ENCODE measurements at regions not wholly inside any gene's neighbourhood (a gene's known extent, or its start where the extent isn't known, plus 50 kb on each side); places are given as distances from the start of the nearest gene placed in this dataset.

DNA sequence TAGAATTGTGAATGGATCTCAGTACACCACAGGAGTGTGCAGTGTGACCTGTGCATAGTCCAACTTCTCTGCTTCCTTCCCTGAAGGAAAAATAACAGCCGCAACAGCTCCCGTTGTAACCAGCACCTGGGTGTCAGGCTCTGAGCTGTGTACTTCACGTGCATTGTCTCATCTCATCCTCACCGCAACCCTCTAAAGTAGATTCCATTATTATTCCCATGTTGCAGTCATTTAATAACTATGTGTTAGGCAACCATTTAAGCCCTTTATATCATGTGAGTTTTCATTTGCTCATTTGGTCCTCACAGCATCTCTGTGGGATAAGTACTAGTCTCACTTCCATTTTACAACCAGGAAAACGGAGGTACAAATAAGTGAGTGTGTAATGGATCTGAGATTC lies 247.0 kb upstream of the MAF start:
- no peak for DNase-seq
- Histone ChIP-seq H3K27me3 (no peaks in the 10 kb centered on the region), H3K4me1 (no peaks in the 10 kb centered on the region), H3K9me3 (peaks cover 0 to 5% (median 0%) of the 10 kb centered on the region in 12 donors), H3K27ac (no peak overlapping the region), H3K4me3 (no peak overlapping the region), H3K36me3 (no peaks in the 10 kb centered on the region)
- 79 to 99% (median 86%) methylated on average over 5 of the region's 5 CpGs for WGBS, 4 donors
- intact Hi-C loops (cut with DNase I), result no loop called here
- TF ChIP-seq, protein P1, sequence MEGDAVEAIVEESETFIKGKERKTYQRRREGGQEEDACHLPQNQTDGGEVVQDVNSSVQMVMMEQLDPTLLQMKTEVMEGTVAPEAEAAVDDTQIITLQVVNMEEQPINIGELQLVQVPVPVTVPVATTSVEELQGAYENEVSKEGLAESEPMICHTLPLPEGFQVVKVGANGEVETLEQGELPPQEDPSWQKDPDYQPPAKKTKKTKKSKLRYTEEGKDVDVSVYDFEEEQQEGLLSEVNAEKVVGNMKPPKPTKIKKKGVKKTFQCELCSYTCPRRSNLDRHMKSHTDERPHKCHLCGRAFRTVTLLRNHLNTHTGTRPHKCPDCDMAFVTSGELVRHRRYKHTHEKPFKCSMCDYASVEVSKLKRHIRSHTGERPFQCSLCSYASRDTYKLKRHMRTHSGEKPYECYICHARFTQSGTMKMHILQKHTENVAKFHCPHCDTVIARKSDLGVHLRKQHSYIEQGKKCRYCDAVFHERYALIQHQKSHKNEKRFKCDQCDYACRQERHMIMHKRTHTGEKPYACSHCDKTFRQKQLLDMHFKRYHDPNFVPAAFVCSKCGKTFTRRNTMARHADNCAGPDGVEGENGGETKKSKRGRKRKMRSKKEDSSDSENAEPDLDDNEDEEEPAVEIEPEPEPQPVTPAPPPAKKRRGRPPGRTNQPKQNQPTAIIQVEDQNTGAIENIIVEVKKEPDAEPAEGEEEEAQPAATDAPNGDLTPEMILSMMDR (IDR thresholded peaks at IDR 0.05), result no peak
- no peak for ATAC-seq

DNA sequence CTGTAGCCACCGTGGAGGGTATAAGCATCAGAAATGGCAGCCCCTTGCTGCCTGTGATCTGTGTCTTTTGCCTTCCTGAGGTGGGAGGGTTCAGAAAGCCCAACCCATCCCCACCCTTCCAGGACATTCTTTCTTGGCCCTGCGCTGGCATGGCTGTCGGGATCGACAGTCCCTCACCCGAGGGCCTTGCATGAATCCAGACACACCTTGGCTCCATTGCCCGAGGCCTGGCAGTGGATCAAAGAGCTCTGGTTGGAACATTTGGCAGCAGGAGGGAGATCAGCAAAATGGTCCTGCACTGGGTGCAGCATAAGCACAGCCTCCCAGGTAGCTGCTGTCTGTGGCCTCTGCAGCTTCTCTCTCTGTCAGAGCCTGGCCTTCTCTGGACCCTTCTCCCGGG lies 246.6 kb upstream of the MAF start:
- Histone ChIP-seq H3K27me3 (no peaks in the 10 kb centered on the region), H3K27ac (no peak overlapping the region), H3K4me1 (no peaks in the 10 kb centered on the region), H3K9me3 (peaks cover 0 to under 1% (median 0%) of the 10 kb centered on the region in 12 donors), H3K4me3 (no peak overlapping the region), H3K36me3 (no peaks in the 10 kb centered on the region)
- TF ChIP-seq, protein P1 (IDR thresholded peaks at IDR 0.05), result no peak
- no peak for TF ChIP-seq POLR2A (IDR thresholded peaks at IDR 0.05)
- no peak for ATAC-seq
- intact Hi-C loops (cut with DNase I), result no loop called here
- WGBS, 4 donors, result 70 to 74% (median 71%) methylated on average over 7 of the region's 7 CpGs
- DNase-seq, result no peak

DNA sequence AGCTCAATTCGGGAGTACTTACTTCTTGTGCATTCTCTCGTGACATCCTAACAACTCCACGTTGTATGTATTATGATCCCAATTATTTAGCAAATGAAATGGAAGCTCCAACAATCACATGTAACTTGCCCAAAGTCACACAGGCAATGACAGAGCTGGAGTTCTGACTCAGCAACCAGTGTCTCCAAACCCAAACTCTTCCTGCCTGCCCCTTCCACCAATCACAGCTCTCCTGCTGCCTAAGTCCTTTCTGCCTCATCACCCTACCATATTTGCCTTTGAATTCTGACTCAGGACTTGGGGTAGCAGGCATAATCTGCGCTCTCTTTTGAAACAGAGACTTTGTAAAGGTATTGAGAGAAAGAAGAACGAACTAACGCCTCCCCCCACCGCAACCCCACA lies 245.2 kb upstream of the MAF start:
- H3K4me3 ChIP-seq, result no peak overlapping the region
- no peak for ATAC-seq
- no peaks in the 10 kb centered on the region for H3K36me3 ChIP-seq
- no peaks in the 10 kb centered on the region for H3K27me3 ChIP-seq
- no peaks in the 10 kb centered on the region for H3K4me1 ChIP-seq
- no peak overlapping the region for H3K27ac ChIP-seq
- WGBS, 4 donors, result 94 to 96% (median 95%) methylated on average over 7 of the region's 7 CpGs
- no peak for DNase-seq
- H3K9me3 ChIP-seq, result no peaks in the 10 kb centered on the region
- TF ChIP-seq, protein P1 (IDR thresholded peaks at IDR 0.05), result no peak
- no peak for TF ChIP-seq POLR2A (IDR thresholded peaks at IDR 0.05)
- intact Hi-C loops (cut with DNase I), result no loop called here

DNA sequence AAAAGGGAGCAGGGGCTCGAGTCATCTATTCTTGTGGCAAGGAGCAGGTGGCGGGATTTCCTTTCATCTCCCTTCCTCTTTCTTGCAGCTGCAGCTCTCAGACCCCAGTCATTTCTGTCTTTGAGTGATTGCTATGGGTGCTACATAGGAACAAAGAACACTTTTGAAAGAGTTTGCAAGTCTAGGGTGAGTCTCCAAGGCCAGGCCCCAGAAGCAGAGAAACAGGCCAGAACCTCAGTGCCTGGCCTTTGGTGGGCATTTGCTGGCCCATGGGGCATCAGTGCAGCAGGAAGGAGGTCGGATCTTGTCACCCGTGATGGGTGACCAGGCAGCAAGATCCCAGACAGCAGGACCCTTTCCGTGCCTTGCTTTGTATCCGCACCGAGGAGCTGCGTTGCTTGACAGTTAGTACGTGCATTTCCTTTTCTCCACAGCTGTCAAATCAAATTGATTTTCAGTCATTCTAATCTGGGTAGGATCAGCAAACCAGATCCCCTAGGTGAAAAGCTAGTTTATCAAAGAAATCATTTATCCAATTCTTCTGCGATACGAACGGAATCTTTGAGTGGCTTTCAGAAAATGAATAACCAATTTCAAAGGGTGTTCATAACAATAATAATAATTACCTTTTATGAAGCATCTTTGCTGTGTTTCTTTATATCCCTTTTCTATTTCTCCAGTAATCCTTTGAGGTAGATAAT lies 244.6 kb upstream of the MAF start:
- Histone ChIP-seq H3K9me3 (no peaks in the 10 kb centered on the region), H3K27me3 (no peaks in the 10 kb centered on the region), H3K4me3 (no peak overlapping the region), H3K4me1 (peaks cover 0 to 3% (median 0%) of the 10 kb centered on the region in 12 donors), H3K36me3 (no peaks in the 10 kb centered on the region), H3K27ac (no peak overlapping the region)
- ATAC-seq, result no peak
- intact Hi-C loops (cut with DNase I), result no loop called here
- WGBS, 4 donors, result 73 to 90% (median 84%) methylated on average over 12 of the region's 12 CpGs
- no peak for DNase-seq
- TF ChIP-seq POLR2A (IDR thresholded peaks at IDR 0.05), result no peak
- TF ChIP-seq, protein P1 (IDR thresholded peaks at IDR 0.05), result no peak
